Stimulated activated CD4-positive, alpha-beta T cell treated with anti-CD3 and anti-CD28 coated beads, Interleukin-1b, Interleukin-23, amount 100 ng/mL, for 48 hours (primary cell): ENCODE measurements at regions not wholly inside any gene's neighbourhood (a gene's known extent, or its start where the extent isn't known, plus 50 kb on each side); places are given as distances from the start of the nearest gene placed in this dataset.

Experiments
- DNase-seq: peaks from one replicate; pipeline ENCODE4 v3.0.0-alpha.2; 2020

GRCh38 chr9:126095546-126096190 lies 231.0 kb upstream of the MVB12B start:
- no peak for DNase-seq

- no peak for DNase-seq
Measured at GRCh38 chr9:126096340-126096739, 230.3 kb upstream of the MVB12B start.

GRCh38 chr9:126097679-126098078 lies 228.9 kb upstream of the MVB12B start:
- no peak for DNase-seq

DNA sequence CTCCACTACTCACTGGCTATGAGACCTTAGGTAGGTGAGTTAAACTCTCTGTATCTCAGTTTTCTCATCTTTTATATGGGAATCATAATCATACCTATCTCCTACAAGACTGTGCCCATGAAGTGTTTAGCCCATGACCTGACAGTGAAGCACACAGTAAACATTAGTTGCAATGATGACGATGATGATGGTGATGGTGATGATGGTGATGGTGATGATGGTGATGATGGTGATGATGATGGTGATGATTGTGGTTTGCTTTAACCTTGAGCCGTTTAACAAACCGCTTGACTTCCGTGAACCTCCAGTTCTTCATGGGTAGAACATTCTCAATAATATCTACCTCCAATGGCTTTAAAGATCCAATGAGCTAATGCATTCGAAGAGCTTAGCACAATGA lies 220.2 kb upstream of the MVB12B start:
- no peak for DNase-seq

DNA sequence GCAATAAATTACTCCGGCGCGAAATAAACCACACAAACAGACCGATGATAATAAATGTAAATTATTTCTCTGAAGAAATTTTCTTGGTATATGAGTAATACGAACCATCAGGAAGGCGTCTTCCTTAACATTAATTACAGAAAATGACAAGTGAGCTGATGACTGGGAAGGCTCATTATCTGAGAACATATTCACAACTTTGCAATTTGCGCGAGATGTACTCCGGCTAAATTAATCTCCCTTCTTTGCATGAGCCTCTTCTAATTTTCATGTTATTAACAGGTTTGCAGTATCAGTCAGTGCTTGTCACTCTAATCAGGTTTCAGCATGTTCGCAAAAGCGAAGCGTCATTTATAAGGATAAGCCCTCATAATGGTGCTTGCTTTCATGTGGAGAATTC lies 218.9 kb upstream of the MVB12B start:
- no peak for DNase-seq

DNA sequence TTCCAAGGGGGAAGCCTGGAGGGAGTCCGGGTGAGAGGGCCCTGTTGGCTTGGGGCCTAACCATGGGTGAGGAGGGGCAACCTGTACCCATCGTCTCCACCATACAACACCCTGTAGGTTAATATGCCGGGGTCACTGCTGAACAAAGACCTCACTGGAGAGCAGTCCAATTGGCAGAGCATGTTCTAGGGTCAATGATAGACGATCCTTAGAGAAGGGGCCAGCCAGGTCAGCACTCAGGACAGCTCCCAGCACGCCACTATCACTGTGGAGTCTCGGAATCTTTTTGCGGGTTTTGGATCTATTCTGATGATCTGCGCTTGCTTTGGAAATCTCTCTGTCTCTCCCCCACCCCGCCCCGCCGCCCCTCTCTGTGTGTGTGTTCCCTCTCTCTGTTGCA lies 218.4 kb upstream of the MVB12B start:
- DNase-seq, result no peak

DNA sequence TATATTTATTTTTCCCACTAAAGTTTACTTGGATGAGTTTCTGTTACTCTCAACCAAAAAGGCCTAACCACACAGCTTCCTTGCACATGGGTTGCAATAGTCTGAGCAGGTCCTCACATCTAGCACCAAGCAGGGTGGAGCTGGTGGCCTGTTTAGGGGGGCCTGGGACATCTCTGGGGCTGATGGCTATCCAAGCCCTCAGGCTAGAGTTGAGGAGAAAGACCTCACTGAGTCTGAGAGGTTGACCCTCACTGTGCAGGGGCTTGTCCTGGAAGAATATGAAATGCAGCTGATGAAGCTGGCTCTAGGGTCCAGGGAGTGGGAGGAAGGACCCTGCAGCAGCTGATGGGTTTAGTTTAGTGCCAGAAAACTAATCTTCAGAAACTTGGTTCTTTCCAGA lies 217.1 kb upstream of the MVB12B start:
- no peak for DNase-seq

DNA sequence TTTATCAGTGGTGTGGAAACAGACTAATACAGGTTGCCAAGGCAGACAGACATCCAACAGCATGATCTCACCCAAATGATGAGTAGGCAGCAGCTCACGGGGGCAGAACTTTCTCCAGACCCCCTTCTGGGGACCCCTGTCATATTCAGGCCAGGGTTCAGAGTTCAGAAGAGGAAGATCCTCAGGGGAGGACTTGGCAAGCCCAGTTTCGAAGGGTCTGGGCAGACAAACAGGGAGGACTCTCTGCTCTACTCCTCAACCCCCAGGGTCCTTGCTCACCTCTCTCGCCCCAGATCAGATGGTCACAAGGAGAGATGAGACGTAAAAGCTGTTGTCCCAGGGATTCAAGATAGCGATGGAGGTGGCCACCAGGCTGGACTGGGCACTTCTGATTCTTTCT lies 215.1 kb upstream of the MVB12B start:
- DNase-seq, result no peak

- no peak for DNase-seq
Measured at GRCh38 chr9:126112135-126112720, 214.4 kb upstream of the MVB12B start.

DNA sequence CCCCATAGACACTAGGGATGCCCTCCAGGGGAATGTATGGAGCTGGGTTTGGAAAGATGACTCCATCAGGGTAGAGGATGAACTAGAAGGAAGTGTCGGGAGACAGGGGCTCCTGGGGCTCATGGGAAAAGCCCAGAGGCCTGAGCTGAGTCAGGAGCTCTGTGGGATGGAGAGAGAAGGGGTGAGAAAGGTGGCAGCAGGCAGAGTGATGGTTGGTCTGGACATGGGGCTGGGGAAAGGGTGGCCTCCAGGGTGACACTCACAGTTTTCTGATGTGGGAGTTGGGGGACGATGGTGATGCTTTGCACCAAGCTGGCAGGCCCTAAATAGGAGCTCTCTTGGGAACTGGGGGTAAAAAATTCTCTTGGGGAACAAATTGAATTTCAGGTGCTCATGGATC lies 213.5 kb upstream of the MVB12B start:
- no peak for DNase-seq

- no peak for DNase-seq
Measured at GRCh38 chr9:126113756-126114408, 212.7 kb upstream of the MVB12B start.

DNA sequence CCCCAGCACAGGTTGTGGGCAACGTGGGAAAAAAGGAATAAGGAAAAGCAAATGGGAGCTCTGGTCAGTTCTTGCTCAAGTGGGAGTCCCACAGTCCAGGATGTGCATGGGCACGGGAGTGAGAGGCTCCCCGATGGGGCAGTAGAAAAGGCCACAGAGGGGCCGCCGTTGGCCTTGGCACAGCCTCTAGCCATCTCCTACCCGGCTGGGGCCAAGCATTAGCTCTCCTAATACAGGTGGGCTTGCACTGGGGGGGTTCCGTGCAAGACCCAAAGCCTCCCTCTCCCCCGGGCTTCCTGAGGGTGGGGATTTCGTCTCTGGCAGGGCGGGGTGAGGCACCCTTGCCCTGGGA lies 212.2 kb upstream of the MVB12B start:
- DNase-seq, result no peak

- DNase-seq, result no peak
Measured at GRCh38 chr9:126114850-126115460, 211.7 kb upstream of the MVB12B start.

GRCh38 chr9:126116351-126117157 lies 210.1 kb upstream of the MVB12B start:
- no peak for DNase-seq

DNA sequence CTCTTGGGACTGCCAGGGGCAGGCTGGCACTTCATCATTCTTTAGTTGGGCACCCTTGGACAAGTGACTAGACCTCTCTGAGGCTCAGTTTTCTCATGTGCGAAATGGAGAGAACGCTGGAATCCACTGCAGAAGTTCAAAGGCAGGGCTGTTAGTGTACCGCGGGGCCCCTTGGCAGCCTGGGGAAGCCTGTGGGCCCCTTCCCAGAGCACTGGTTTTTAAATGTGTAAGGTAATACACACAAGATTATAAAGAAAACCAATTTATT lies 209.5 kb upstream of the MVB12B start:
- DNase-seq, result no peak

DNA sequence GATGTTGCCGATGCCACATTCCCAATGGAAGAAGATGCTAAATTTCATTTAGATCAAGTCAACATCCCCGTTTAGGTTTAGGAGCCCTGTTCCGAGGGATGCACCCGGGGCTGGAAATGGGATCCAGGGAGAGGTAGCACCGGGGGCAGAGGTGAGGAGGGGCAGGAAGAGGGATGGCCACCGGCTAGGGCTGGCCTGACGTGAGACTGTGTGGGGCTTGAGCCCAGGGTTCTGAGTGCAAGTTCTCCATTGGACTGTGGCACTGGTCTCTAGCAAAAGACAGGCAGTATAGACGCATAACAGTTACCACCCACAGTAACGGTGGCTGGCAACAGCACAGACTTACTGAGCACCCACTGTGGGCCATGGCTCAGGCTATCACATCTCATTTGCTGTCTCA lies 209.0 kb upstream of the MVB12B start:
- DNase-seq, result no peak

DNA sequence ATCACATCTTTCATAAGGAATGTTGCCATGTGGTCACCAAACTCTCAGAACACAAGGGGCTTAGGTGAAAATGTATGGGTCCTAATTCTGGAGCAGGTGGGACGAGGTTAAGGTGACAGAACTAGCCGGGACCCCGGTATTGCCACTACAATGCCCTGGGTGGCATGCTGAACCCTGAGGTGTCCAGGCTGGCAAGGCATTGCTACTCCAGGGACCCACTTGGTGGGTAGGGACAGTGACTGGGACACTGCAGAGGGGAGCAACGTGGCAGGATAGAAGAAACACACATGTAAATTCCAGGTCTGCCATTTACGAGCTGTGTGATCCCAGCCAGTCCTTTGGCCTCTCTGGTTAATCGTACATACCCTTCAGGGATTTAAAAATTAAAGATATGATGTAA lies 206.9 kb upstream of the MVB12B start:
- no peak for DNase-seq

- no peak for DNase-seq
Measured at GRCh38 chr9:126122901-126123616, 203.6 kb upstream of the MVB12B start.

GRCh38 chr9:126123927-126124326 lies 202.7 kb upstream of the MVB12B start:
- no peak for DNase-seq

GRCh38 chr9:126125177-126125576 lies 201.5 kb upstream of the MVB12B start:
- no peak for DNase-seq

DNA sequence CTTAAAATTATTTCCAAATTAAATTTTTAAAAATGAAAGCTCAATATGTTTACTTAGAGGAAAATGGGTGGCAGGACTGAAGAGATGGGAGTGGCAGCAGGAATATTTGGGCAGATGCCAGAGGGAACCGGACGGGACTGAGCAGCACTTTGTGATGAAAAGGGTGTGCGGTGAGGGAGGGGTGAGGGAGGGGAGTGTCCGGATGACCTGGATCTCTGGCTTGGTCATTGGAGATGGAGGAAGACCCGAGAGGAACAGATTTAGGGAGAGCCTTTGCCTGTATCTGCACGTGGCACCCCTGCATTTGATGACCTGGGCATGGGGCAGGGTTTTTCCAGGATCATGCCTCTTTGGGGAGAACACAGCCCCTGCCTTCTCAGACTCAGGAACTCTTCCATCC lies 201.1 kb upstream of the MVB12B start:
- DNase-seq, result no peak

DNA sequence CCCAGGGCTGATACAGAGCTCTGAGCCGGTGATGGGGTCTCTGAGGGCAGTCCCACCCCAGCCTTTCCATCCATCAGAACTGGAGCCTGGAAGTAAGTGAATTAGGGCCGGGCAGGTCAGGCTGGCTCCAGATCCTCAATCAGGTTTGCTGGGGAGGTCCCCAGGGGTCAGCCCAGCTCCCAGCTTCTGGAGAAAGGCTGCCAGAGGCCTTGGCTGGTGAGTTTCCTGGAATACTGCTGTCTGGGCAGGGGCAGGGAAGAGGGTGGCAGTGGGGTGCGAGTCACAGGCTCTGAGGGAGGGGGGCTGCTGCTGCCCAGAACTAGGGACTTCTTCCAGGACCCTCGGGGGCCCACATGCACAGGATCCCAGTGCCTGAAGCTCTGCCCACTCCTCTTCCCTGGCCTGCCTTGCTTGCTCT lies 200.6 kb upstream of the MVB12B start:
- no peak for DNase-seq

GRCh38 chr9:126126807-126127206 lies 199.8 kb upstream of the MVB12B start:
- no peak for DNase-seq
